A673 (cell line): ENCODE measurements at regions not wholly inside any gene's neighbourhood (a gene's known extent, or its start where the extent isn't known, plus 50 kb on each side); places are given as distances from the start of the nearest gene placed in this dataset.
A peak's percentile ranks its signal among the peaks of the same experiment; 100 is the strongest.

Experiments used
- EZH2 ChIP-seq: fragments of 200-600 bp; sonication (generic); IDR thresholded peaks from 2 replicates; pipeline ENCODE4 v1.6.1; 2017; ENCODE audit warnings: borderline replicate concordance, low read depth, mild to moderate bottlenecking, mixed read lengths, antibody characterized with exemption, low read length; ENCODE audit not compliant: poor library complexity, severe bottlenecking
- TF ChIP-seq, protein P1 (sequence below): fragments of 300-800, 200-600 bp; sonication (generic); conservative IDR thresholded peaks from 2 replicates; pipeline ENCODE4 v1.5.1; 2017; ENCODE audit warnings: low read depth, mild to moderate bottlenecking, antibody characterized with exemption, low read length, moderate library complexity, mixed read lengths

DNA sequence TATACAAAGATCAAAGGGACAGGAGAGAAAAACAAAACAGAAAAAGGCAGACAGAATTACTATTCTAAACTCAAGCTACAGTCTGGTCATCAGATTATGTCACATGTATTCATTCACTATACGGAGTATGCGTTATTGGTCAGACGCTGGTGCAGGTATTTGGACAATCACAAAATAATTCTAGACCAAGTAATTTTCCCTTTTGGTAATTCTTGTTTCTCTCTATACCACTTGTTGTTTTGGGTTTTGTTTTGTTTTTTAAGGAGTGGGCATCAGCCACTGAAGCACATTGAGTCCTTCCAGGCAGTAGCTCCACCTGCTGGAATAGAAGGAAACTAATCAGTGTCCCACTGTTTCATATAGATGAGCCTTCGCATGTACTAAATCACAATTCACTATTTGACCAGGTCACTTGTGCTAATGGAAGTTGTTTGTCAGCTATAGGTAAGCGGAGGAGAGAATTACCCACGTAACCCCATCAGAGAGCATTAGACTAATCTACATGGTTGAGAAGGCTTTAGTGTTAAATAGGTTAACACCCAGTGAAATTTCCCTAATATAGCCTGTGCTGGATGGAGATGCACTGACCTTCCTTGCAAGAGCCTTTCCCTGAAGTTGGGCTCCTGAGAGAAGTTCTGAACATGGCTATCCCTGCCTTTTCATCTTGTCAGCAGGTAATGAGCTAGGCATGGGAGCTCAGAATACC lies 77.9 kb downstream of the TNFAIP3 start:
- TF ChIP-seq, protein P1, sequence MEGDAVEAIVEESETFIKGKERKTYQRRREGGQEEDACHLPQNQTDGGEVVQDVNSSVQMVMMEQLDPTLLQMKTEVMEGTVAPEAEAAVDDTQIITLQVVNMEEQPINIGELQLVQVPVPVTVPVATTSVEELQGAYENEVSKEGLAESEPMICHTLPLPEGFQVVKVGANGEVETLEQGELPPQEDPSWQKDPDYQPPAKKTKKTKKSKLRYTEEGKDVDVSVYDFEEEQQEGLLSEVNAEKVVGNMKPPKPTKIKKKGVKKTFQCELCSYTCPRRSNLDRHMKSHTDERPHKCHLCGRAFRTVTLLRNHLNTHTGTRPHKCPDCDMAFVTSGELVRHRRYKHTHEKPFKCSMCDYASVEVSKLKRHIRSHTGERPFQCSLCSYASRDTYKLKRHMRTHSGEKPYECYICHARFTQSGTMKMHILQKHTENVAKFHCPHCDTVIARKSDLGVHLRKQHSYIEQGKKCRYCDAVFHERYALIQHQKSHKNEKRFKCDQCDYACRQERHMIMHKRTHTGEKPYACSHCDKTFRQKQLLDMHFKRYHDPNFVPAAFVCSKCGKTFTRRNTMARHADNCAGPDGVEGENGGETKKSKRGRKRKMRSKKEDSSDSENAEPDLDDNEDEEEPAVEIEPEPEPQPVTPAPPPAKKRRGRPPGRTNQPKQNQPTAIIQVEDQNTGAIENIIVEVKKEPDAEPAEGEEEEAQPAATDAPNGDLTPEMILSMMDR: peak; percentile 78
- TF ChIP-seq EZH2: no peak
